Astrocyte (in vitro differentiated cells and primary cell): ENCODE measurements at regions not wholly inside any gene's neighbourhood (a gene's known extent, or its start where the extent isn't known, plus 50 kb on each side); places are given as distances from the start of the nearest gene placed in this dataset.

ENCODE experiments used
- DNase-seq: peaks from one replicate; pipeline ENCODE4 v3.0.0-alpha.2; 2010; ENCODE audit warnings: low read depth
- FAIRE-seq: peaks from 2 replicates; lab custom pipeline; 2011; peaks lifted over from hg19 to GRCh38; lab: Jason Lieb, UNC
- H2AFZ ChIP-seq: 2 replicates; pipeline ENCODE4 v1.6.0; 2012; ENCODE audit warnings: low read depth, low read length, inconsistent platforms
- H3K27ac ChIP-seq: 2 replicates; pipeline ENCODE4 v1.5.1; 2011; ENCODE audit warnings: low read depth, low read length, inconsistent platforms
- H3K27me3 ChIP-seq: 2 replicates; pipeline ENCODE4 v1.6.0; 2011; ENCODE audit warnings: low read length, inconsistent platforms; ENCODE audit not compliant: insufficient read depth
- H3K36me3 ChIP-seq: 2 replicates; pipeline ENCODE4 v1.5.1; 2011; ENCODE audit warnings: low read length, inconsistent platforms; ENCODE audit not compliant: insufficient read depth
- H3K4me1 ChIP-seq: 2 replicates; pipeline ENCODE4 v1.5.1; 2011; ENCODE audit warnings: low read length, inconsistent platforms; ENCODE audit not compliant: insufficient read depth
- H3K4me2 ChIP-seq: 2 replicates; pipeline ENCODE4 v1.6.0; 2012; ENCODE audit warnings: low read length, inconsistent platforms
- H3K4me3 ChIP-seq: 2 replicates; pipeline ENCODE4 v1.5.1; 2011; ENCODE audit warnings: low read depth, mild to moderate bottlenecking, low read length, inconsistent platforms; ENCODE audit not compliant: insufficient read depth
- H3K79me2 ChIP-seq: 2 replicates; pipeline ENCODE4 v1.6.0; 2012; ENCODE audit warnings: mild to moderate bottlenecking, low read length, inconsistent platforms; ENCODE audit not compliant: insufficient read depth
- H3K9ac ChIP-seq: 2 replicates; pipeline ENCODE4 v1.6.0; 2012; ENCODE audit warnings: mild to moderate bottlenecking, low read length, inconsistent platforms
- H3K9me3 ChIP-seq: 2 replicates; pipeline ENCODE4 v1.5.1; 2012; ENCODE audit warnings: low read depth, mild to moderate bottlenecking, low read length, inconsistent platforms; ENCODE audit not compliant: insufficient read depth
- H4K20me1 ChIP-seq: 2 replicates; pipeline ENCODE4 v1.6.0; 2012; ENCODE audit warnings: low read length, inconsistent platforms; ENCODE audit not compliant: insufficient read depth
- H3K27ac Mint-ChIP-seq: one replicate; pipeline ENCODE4 v1.8.0; 2021; ENCODE audit warnings: mild to moderate bottlenecking, mixed read lengths; ENCODE audit not compliant: unreplicated experiment
- H3K27me3 Mint-ChIP-seq: one replicate; pipeline ENCODE4 v1.8.0; 2021; ENCODE audit warnings: low read depth, mixed read lengths; ENCODE audit not compliant: unreplicated experiment
- H3K36me3 Mint-ChIP-seq: one replicate; pipeline ENCODE4 v1.8.0; 2021; ENCODE audit warnings: low read depth, mixed read lengths; ENCODE audit not compliant: unreplicated experiment
- H3K4me1 Mint-ChIP-seq: one replicate; pipeline ENCODE4 v1.8.0; 2021; ENCODE audit warnings: low read depth, mixed read lengths; ENCODE audit not compliant: unreplicated experiment
- H3K4me3 Mint-ChIP-seq: one replicate; pipeline ENCODE4 v1.8.0; 2021; ENCODE audit warnings: mild to moderate bottlenecking, moderate library complexity, mixed read lengths; ENCODE audit not compliant: unreplicated experiment
- H3K9me3 Mint-ChIP-seq: one replicate; pipeline ENCODE4 v1.8.0; 2021; ENCODE audit warnings: mild to moderate bottlenecking, mixed read lengths; ENCODE audit not compliant: unreplicated experiment
- CTCF ChIP-seq: IDR thresholded peaks from 2 replicates; pipeline ENCODE4 v1.5.1; 2011; ENCODE audit warnings: low read depth, mild to moderate bottlenecking, inconsistent platforms, low read length, moderate library complexity; ENCODE audit not compliant: insufficient read depth
- EZH2 ChIP-seq: IDR thresholded peaks from 2 replicates; pipeline ENCODE4 v1.6.1; 2012; ENCODE audit warnings: mild to moderate bottlenecking, low read length, inconsistent platforms; ENCODE audit not compliant: insufficient read depth

GRCh38 chr10:120744040-120744439 is 107.1 kb upstream of the WDR11 start:
- no peaks in the 10 kb centered on the region for H3K9me3 Mint-ChIP-seq
- Histone ChIP-seq H3K27ac (no peak overlapping the region), H3K79me2 (no peaks in the 10 kb centered on the region), H3K9me3 (no peaks in the 10 kb centered on the region), H2AFZ (no peak overlapping the region), H3K36me3 (no peaks in the 10 kb centered on the region), H3K4me2 (no peak overlapping the region), H3K4me3 (no peak overlapping the region), H4K20me1 (no peaks in the 10 kb centered on the region), H3K4me1 (no peaks in the 10 kb centered on the region), H3K27me3 (no peaks in the 10 kb centered on the region), H3K9ac (no peak overlapping the region)
- H3K36me3 Mint-ChIP-seq = no peaks in the 10 kb centered on the region
- DNase-seq (no peak), FAIRE-seq (no peak)
- no peak overlapping the region for H3K4me3 Mint-ChIP-seq
- TF ChIP-seq CTCF (no peak), EZH2 (no peak)
- no peak overlapping the region for H3K27ac Mint-ChIP-seq
- H3K4me1 Mint-ChIP-seq = no peaks in the 10 kb centered on the region
- H3K27me3 Mint-ChIP-seq = peaks cover 14% of the 10 kb centered on the region

GRCh38 chr10:120746001-120746777 is 105.0 kb upstream of the WDR11 start:
- TF ChIP-seq CTCF (no peak), EZH2 (no peak)
- H3K27me3 ChIP-seq = no peaks in the 10 kb centered on the region
- Mint-ChIP-seq H3K36me3 (no peaks in the 10 kb centered on the region), H3K4me3 (no peak overlapping the region), H3K27ac (no peak overlapping the region), H3K27me3 (peaks cover 14% of the 10 kb centered on the region), H3K4me1 (no peaks in the 10 kb centered on the region), H3K9me3 (no peaks in the 10 kb centered on the region)
- no peak overlapping the region for H3K27ac ChIP-seq
- no peak overlapping the region for H3K4me2 ChIP-seq
- H4K20me1 ChIP-seq = no peaks in the 10 kb centered on the region
- no peak overlapping the region for H2AFZ ChIP-seq
- no peaks in the 10 kb centered on the region for H3K79me2 ChIP-seq
- DNase-seq (no peak), FAIRE-seq (no peak)
- H3K9me3 ChIP-seq = no peaks in the 10 kb centered on the region
- no peak overlapping the region for H3K4me3 ChIP-seq
- H3K36me3 ChIP-seq = no peaks in the 10 kb centered on the region
- no peak overlapping the region for H3K9ac ChIP-seq
- no peaks in the 10 kb centered on the region for H3K4me1 ChIP-seq

- H3K9ac ChIP-seq = no peak overlapping the region
- no peak overlapping the region for H3K4me3 Mint-ChIP-seq
- no peak for TF ChIP-seq CTCF
- TF ChIP-seq EZH2 = no peak
- no peaks in the 10 kb centered on the region for H3K79me2 ChIP-seq
- no peaks in the 10 kb centered on the region for H3K27me3 ChIP-seq
- H3K4me2 ChIP-seq = no peak overlapping the region
- FAIRE-seq (no peak), DNase-seq (no peak)
- no peak overlapping the region for H2AFZ ChIP-seq
- H3K36me3 Mint-ChIP-seq = no peaks in the 10 kb centered on the region
- no peak overlapping the region for H3K4me3 ChIP-seq
- H3K27ac ChIP-seq = no peak overlapping the region
- H4K20me1 ChIP-seq = no peaks in the 10 kb centered on the region
- no peaks in the 10 kb centered on the region for H3K9me3 Mint-ChIP-seq
- H3K27ac Mint-ChIP-seq = no peak overlapping the region
- no peaks in the 10 kb centered on the region for H3K4me1 Mint-ChIP-seq
- no peaks in the 10 kb centered on the region for H3K4me1 ChIP-seq
- H3K36me3 ChIP-seq = no peaks in the 10 kb centered on the region
- peaks cover 14% of the 10 kb centered on the region for H3K27me3 Mint-ChIP-seq
- no peaks in the 10 kb centered on the region for H3K9me3 ChIP-seq
These were observed 102.6 kb upstream of the WDR11 start for GRCh38 chr10:120748519-120748918.
